ENCODE measurements at regions not wholly inside any gene's neighbourhood (a gene's known extent, or its start where the extent isn't known, plus 50 kb on each side); places are given as distances from the start of the nearest gene placed in this dataset.

- H3F3A ChIP-seq (ENCODE audit: insufficient read depth, low read length): no peaks in the 10 kb centered on the region
These were observed 202.8 kb upstream of the DIO2 start for GRCh38 chr14:80414080-80414479.

GRCh38 chr14:80404413-80404812 is 193.1 kb upstream of the DIO2 start:
- Histone ChIP-seq H3K4me2 (ENCODE audit: low read depth, low read length) (no peak overlapping the region), H3K4me1 (ENCODE audit: low read length) (no peaks in the 10 kb centered on the region), H3F3A (ENCODE audit: insufficient read depth, low read length) (no peaks in the 10 kb centered on the region), H3K36me3 (replicated peaks; ENCODE audit: insufficient read depth, low read length) (no peaks in the 10 kb centered on the region), H3K27ac (ENCODE audit: low read length) (no peak overlapping the region), H3K9ac (ENCODE audit: low read length) (no peak overlapping the region), H3K9me3 (replicated peaks; ENCODE audit: insufficient read depth, low read length) (no peaks in the 10 kb centered on the region), H3K9me2 (replicated peaks; ENCODE audit: insufficient read depth, low read length) (no peaks in the 10 kb centered on the region), H2AFZ (ENCODE audit: low read length) (no peak overlapping the region), H3K79me2 (ENCODE audit: low read length) (no peaks in the 10 kb centered on the region), H4K20me1 (ENCODE audit: insufficient read depth, low read length) (no peaks in the 10 kb centered on the region), H3K27me3 (replicated peaks; ENCODE audit: insufficient read depth, low read length) (no peaks in the 10 kb centered on the region), H3K4me3 (ENCODE audit: low read length) (no peak overlapping the region)
- no peak for DNase-seq
- no peak for TF ChIP-seq EZH2phosphoT487 (IDR thresholded peaks at IDR 0.05; ENCODE audit: low read length)
- no peak for TF ChIP-seq EZH2 (optimal IDR thresholded peaks at IDR 0.05; ENCODE audit: low read depth, low read length)
- no peak for TF ChIP-seq CTCF (IDR thresholded peaks at IDR 0.05; ENCODE audit: low read length)

More at GRCh38 chr14:80414080-80414479, 202.8 kb upstream of the DIO2 start:
- Histone ChIP-seq H4K20me1 (ENCODE audit: insufficient read depth, low read length) (no peaks in the 10 kb centered on the region), H3K79me2 (ENCODE audit: low read length) (no peaks in the 10 kb centered on the region), H2AFZ (ENCODE audit: low read length) (no peak overlapping the region), H3K4me1 (ENCODE audit: low read length) (no peaks in the 10 kb centered on the region), H3K27ac (ENCODE audit: low read length) (no peak overlapping the region), H3K36me3 (replicated peaks; ENCODE audit: insufficient read depth, low read length) (no peaks in the 10 kb centered on the region), H3K4me3 (ENCODE audit: low read length) (no peak overlapping the region), H3K9me3 (replicated peaks; ENCODE audit: insufficient read depth, low read length) (no peaks in the 10 kb centered on the region), H3K4me2 (ENCODE audit: low read depth, low read length) (no peak overlapping the region), H3K9ac (ENCODE audit: low read length) (no peak overlapping the region), H3K27me3 (replicated peaks; ENCODE audit: insufficient read depth, low read length) (no peaks in the 10 kb centered on the region), H3K9me2 (replicated peaks; ENCODE audit: insufficient read depth, low read length) (no peaks in the 10 kb centered on the region)
- DNase-seq: no peak
- TF ChIP-seq CTCF (IDR thresholded peaks at IDR 0.05; ENCODE audit: low read length): no peak
- TF ChIP-seq EZH2phosphoT487 (IDR thresholded peaks at IDR 0.05; ENCODE audit: low read length): no peak
- TF ChIP-seq EZH2 (optimal IDR thresholded peaks at IDR 0.05; ENCODE audit: low read depth, low read length): no peak

GRCh38 chr14:80403036-80403435 is 191.7 kb upstream of the DIO2 start:
- no peak overlapping the region for H3K27ac ChIP-seq (ENCODE audit: low read length)
- H3K4me1 ChIP-seq (ENCODE audit: low read length): no peaks in the 10 kb centered on the region
- no peaks in the 10 kb centered on the region for H3K9me3 ChIP-seq (replicated peaks; ENCODE audit: insufficient read depth, low read length)
- TF ChIP-seq EZH2phosphoT487 (IDR thresholded peaks at IDR 0.05; ENCODE audit: low read length): no peak
- no peak for TF ChIP-seq EZH2 (optimal IDR thresholded peaks at IDR 0.05; ENCODE audit: low read depth, low read length)
- no peak for TF ChIP-seq CTCF (IDR thresholded peaks at IDR 0.05; ENCODE audit: low read length)
- H3K9me2 ChIP-seq (replicated peaks; ENCODE audit: insufficient read depth, low read length): no peaks in the 10 kb centered on the region
- no peak overlapping the region for H3K4me2 ChIP-seq (ENCODE audit: low read depth, low read length)
- no peak overlapping the region for H3K4me3 ChIP-seq (ENCODE audit: low read length)
- no peaks in the 10 kb centered on the region for H3F3A ChIP-seq (ENCODE audit: insufficient read depth, low read length)
- H2AFZ ChIP-seq (ENCODE audit: low read length): no peak overlapping the region
- no peaks in the 10 kb centered on the region for H3K36me3 ChIP-seq (replicated peaks; ENCODE audit: insufficient read depth, low read length)
- H4K20me1 ChIP-seq (ENCODE audit: insufficient read depth, low read length): no peaks in the 10 kb centered on the region
- H3K79me2 ChIP-seq (ENCODE audit: low read length): no peaks in the 10 kb centered on the region
- H3K27me3 ChIP-seq (replicated peaks; ENCODE audit: insufficient read depth, low read length): no peaks in the 10 kb centered on the region
- DNase-seq: no peak
- no peak overlapping the region for H3K9ac ChIP-seq (ENCODE audit: low read length)
